HL-60 (cell line): ENCODE measurements at regions not wholly inside any gene's neighbourhood (a gene's known extent, or its start where the extent isn't known, plus 50 kb on each side); places are given as distances from the start of the nearest gene placed in this dataset.

Experiments used
- DNase-seq, 2 experiments: peaks; one replicate each; pipeline ENCODE4 v3.0.0-alpha.2; 2010 to 2020; ENCODE audit warnings: low read depth in 1 of 2, low spot score in 1 of 2
- H3K27ac ChIP-seq: fragments of 250-450 bp; sonication (Bioruptor Pico); replicated peaks from 2 replicates; pipeline ENCODE4 v1.5.1; 2020; ENCODE audit warnings: mild to moderate bottlenecking, moderate library complexity
- H3K27me3 ChIP-seq: fragments of 250-450 bp; sonication (Bioruptor Pico); 2 replicates; pipeline ENCODE4 v1.5.1; 2021; ENCODE audit warnings: mild to moderate bottlenecking, moderate library complexity; ENCODE audit not compliant: insufficient read depth, poor library complexity, severe bottlenecking
- H3K4me3 ChIP-seq: replicated peaks from 2 replicates; pipeline ENCODE4 v1.5.1; 2011; ENCODE audit warnings: mild to moderate bottlenecking, control low read depth, low read length; ENCODE audit not compliant: insufficient read depth
- CTCF ChIP-seq: IDR thresholded peaks from one replicate; pipeline ENCODE4 v1.5.1; 2011; ENCODE audit warnings: low read length, control low read depth, inconsistent platforms; ENCODE audit not compliant: insufficient read depth
- GABPA ChIP-seq: IDR thresholded peaks from 2 replicates; pipeline ENCODE4 v1.6.1; 2012; ENCODE audit warnings: low read depth
- POLR2AphosphoS5 ChIP-seq: IDR thresholded peaks from 2 replicates; pipeline ENCODE4 v1.6.1; 2012; ENCODE audit warnings: low read depth
- REST ChIP-seq: IDR thresholded peaks from 2 replicates; pipeline ENCODE4 v1.6.1; 2012; ENCODE audit warnings: low read depth; ENCODE audit not compliant: insufficient replicate concordance
- SPI1 ChIP-seq: IDR thresholded peaks from 2 replicates; pipeline ENCODE4 v1.6.1; 2012; ENCODE audit warnings: low read depth, mild to moderate bottlenecking, borderline replicate concordance

- Histone ChIP-seq H3K27ac (no peak overlapping the region), H3K4me3 (no peak overlapping the region), H3K27me3 (no peaks in the 10 kb centered on the region)
- TF ChIP-seq SPI1 (no peak), POLR2AphosphoS5 (no peak), REST (no peak), GABPA (no peak), CTCF (no peak)
- no peak for DNase-seq
Measured at GRCh38 chr2:4278392-4278791, 575.0 kb downstream of the DCDC2C start.

GRCh38 chr2:4279431-4279830 is 576.1 kb downstream of the DCDC2C start:
- TF ChIP-seq GABPA (no peak), POLR2AphosphoS5 (no peak), SPI1 (no peak), REST (no peak), CTCF (no peak)
- H3K4me3 ChIP-seq = no peak overlapping the region
- no peaks in the 10 kb centered on the region for H3K27me3 ChIP-seq
- no peak for DNase-seq
- H3K27ac ChIP-seq = no peak overlapping the region

GRCh38 chr2:4291430-4291829 is 588.1 kb downstream of the DCDC2C start:
- Histone ChIP-seq H3K27ac (no peak overlapping the region), H3K4me3 (no peak overlapping the region), H3K27me3 (no peaks in the 10 kb centered on the region)
- DNase-seq = no peak
- TF ChIP-seq GABPA (no peak), REST (no peak), POLR2AphosphoS5 (no peak), SPI1 (no peak)

GRCh38 chr2:4295680-4296079 is 592.3 kb downstream of the DCDC2C start:
- no peaks in the 10 kb centered on the region for H3K27me3 ChIP-seq
- no peak for DNase-seq
- no peak overlapping the region for H3K27ac ChIP-seq
- no peak overlapping the region for H3K4me3 ChIP-seq
- TF ChIP-seq SPI1 (no peak), GABPA (no peak), CTCF (no peak), REST (no peak), POLR2AphosphoS5 (no peak)
